CD14-positive monocyte (primary cell): ENCODE measurements at regions not wholly inside any gene's neighbourhood (a gene's known extent, or its start where the extent isn't known, plus 50 kb on each side); places are given as distances from the start of the nearest gene placed in this dataset.

Source experiments
- DNase-seq, 3 donors: peaks; one replicate each; pipeline ENCODE4 v3.0.0-alpha.2; 2011 to 2022
- H2AFZ ChIP-seq: 2 replicates; pipeline ENCODE4 v1.6.0; 2012; ENCODE audit warnings: mild to moderate bottlenecking, low read depth, low read length, inconsistent platforms; ENCODE audit not compliant: insufficient read depth, poor library complexity, severe bottlenecking
- H3K27ac ChIP-seq, 2 donors: 1 replicate in 1 of 2; 2 replicates in 1 of 2; pipeline ENCODE4 v1.5.1; 2012 to 2013; ENCODE audit warnings: low read length in 2 of 2, control low read depth in 1 of 2, inconsistent platforms in 1 of 2, low read depth in 1 of 2, mild to moderate bottlenecking in 1 of 2
- H3K27me3 ChIP-seq, 2 donors: one replicate each; pipeline versions ENCODE4 v1.6.0 to v1.6.1; 2011 to 2013; ENCODE audit warnings: low read length in 2 of 2; ENCODE audit not compliant: control insufficient read depth in 2 of 2, insufficient read depth in 2 of 2
- H3K36me3 ChIP-seq, 2 donors: replicated peaks in 1 of 2; 1 replicate in 1 of 2; 2 replicates in 1 of 2; pipeline versions ENCODE4 v1.5.1 to v1.6.1; 2012 to 2013; ENCODE audit warnings: low read length in 2 of 2, control low read depth in 1 of 2, inconsistent platforms in 1 of 2, mild to moderate bottlenecking in 1 of 2; ENCODE audit not compliant: insufficient read depth in 2 of 2, control insufficient read depth in 1 of 2
- H3K4me1 ChIP-seq, 2 donors: 1 replicate in 1 of 2; 2 replicates in 1 of 2; pipeline versions ENCODE4 v1.5.1 to v1.6.1; 2012 to 2013; ENCODE audit warnings: low read length in 2 of 2, control low read depth in 1 of 2, inconsistent platforms in 1 of 2, mild to moderate bottlenecking in 1 of 2, moderate library complexity in 1 of 2; ENCODE audit not compliant: insufficient read depth in 2 of 2, control insufficient read depth in 1 of 2
- H3K4me2 ChIP-seq: replicated peaks from 2 replicates; pipeline ENCODE3; 2012; ENCODE audit warnings: low read length, moderate library complexity, mild to moderate bottlenecking; ENCODE audit not compliant: poor library complexity, severe bottlenecking; ENCODE audit errors: extremely low read depth
- H3K4me3 ChIP-seq, 3 experiments: fragments of 200-600 bp in 1 of 3; sonication (generic) in 1 of 3; replicated peaks in 1 of 3; 1 replicate in 2 of 3; 2 replicates in 1 of 3; pipeline ENCODE4 v1.5.1; 2011 to 2013; ENCODE audit warnings: low read length in 3 of 3, mild to moderate bottlenecking in 3 of 3, control low read depth in 2 of 3, low read depth in 2 of 3, inconsistent platforms in 1 of 3, moderate library complexity in 1 of 3
- H3K79me2 ChIP-seq: 2 replicates; pipeline ENCODE4 v1.6.0; 2012; ENCODE audit warnings: mild to moderate bottlenecking, control low read depth, inconsistent platforms, low read length, moderate library complexity; ENCODE audit not compliant: insufficient read depth
- H3K9ac ChIP-seq: 2 replicates; pipeline ENCODE4 v1.6.0; 2017; ENCODE audit warnings: low read length, mild to moderate bottlenecking; ENCODE audit not compliant: insufficient read depth, poor library complexity, severe bottlenecking
- H3K9me3 ChIP-seq, 2 donors: replicated peaks in 1 of 2; 1 replicate in 1 of 2; 2 replicates in 1 of 2; pipeline versions ENCODE4 v1.5.1 to v1.6.1; 2012 to 2013; ENCODE audit warnings: low read length in 2 of 2, control low read depth in 1 of 2; ENCODE audit not compliant: control insufficient read depth in 1 of 2, insufficient read depth in 1 of 2
- H4K20me1 ChIP-seq: 2 replicates; pipeline ENCODE4 v1.6.0; 2012; ENCODE audit warnings: mild to moderate bottlenecking, low read length, control low read depth, moderate library complexity; ENCODE audit not compliant: insufficient read depth
- H3K27ac Mint-ChIP-seq, 7 donors: one replicate each; pipeline ENCODE4 v1.8.0; 2020; ENCODE audit warnings: mild to moderate bottlenecking in 7 of 7, mixed read lengths in 7 of 7, moderate library complexity in 6 of 7, inconsistent platforms in 2 of 7
- H3K27me3 Mint-ChIP-seq, 3 donors: one replicate each; pipeline ENCODE4 v1.8.0; 2021 to 2022; ENCODE audit warnings: low read depth in 3 of 3, mild to moderate bottlenecking in 3 of 3, mixed read lengths in 3 of 3, moderate library complexity in 3 of 3, inconsistent platforms in 1 of 3
- H3K36me3 Mint-ChIP-seq, 2 donors: one replicate each; pipeline ENCODE4 v1.8.0; 2020; ENCODE audit warnings: mixed read lengths in 2 of 2, inconsistent platforms in 1 of 2, mild to moderate bottlenecking in 1 of 2
- H3K4me1 Mint-ChIP-seq: one replicate; pipeline ENCODE4 v1.8.0; 2020; ENCODE audit warnings: mild to moderate bottlenecking, mixed read lengths
- H3K4me3 Mint-ChIP-seq, 2 donors: one replicate each; pipeline ENCODE4 v1.8.0; 2020; ENCODE audit warnings: mild to moderate bottlenecking in 2 of 2, mixed read lengths in 2 of 2, moderate library complexity in 1 of 2
- H3K9me3 Mint-ChIP-seq, 7 donors: one replicate each; pipeline ENCODE4 v1.8.0; 2020 to 2022; ENCODE audit warnings: mixed read lengths in 7 of 7, mild to moderate bottlenecking in 6 of 7, moderate library complexity in 6 of 7, inconsistent platforms in 2 of 7
- WGBS: methylation state at CpG from one replicate; pipeline ENCODE4 v1.1.5; 2013; ENCODE audit warnings: missing lambda C conversion rate; ENCODE audit not compliant: insufficient coverage; 5-methylcytosine and 5-hydroxymethylcytosine counted together
- intact Hi-C, 2 donors: fragments of 100-400 bp; cut with micrococcal nuclease; formaldehyde crosslinking; loops; one replicate each; pipeline versions ENCODE4 v1.15.0 to v1.15.1; 2023
- TF ChIP-seq, protein P1 (sequence below): fragments of 200-600 bp; IDR thresholded peaks from one replicate; pipeline ENCODE4 v1.8.0; 2022; ENCODE audit warnings: antibody characterized with exemption, mild to moderate bottlenecking

- H3K36me3 ChIP-seq = no peaks in the 10 kb centered on the region
- no peak overlapping the region for H3K27ac ChIP-seq
- H3K9me3 Mint-ChIP-seq = peaks cover 0 to 1% (median 0%) of the 10 kb centered on the region in 7 donors
- no peaks in the 10 kb centered on the region for H3K9me3 ChIP-seq
- no CpG with 5 or more reads among the region's 3 CpGs for whole genome bisulfite sequencing
- no peaks in the 10 kb centered on the region for H3K4me1 ChIP-seq
- H3K4me2 ChIP-seq = no peak overlapping the region
- no peaks in the 10 kb centered on the region for H3K4me1 Mint-ChIP-seq
- no peaks in the 10 kb centered on the region for H3K36me3 Mint-ChIP-seq
- no peaks in the 10 kb centered on the region for H3K79me2 ChIP-seq
- no peak overlapping the region for H3K27ac Mint-ChIP-seq
- H3K9ac ChIP-seq = no peak overlapping the region
- H4K20me1 ChIP-seq = no peaks in the 10 kb centered on the region
- intact Hi-C loops = no loop called here
- no peak for DNase-seq
- H3K27me3 Mint-ChIP-seq = peaks cover 4 to 9% (median 6%) of the 10 kb centered on the region in 3 donors
- TF ChIP-seq, protein P1, sequence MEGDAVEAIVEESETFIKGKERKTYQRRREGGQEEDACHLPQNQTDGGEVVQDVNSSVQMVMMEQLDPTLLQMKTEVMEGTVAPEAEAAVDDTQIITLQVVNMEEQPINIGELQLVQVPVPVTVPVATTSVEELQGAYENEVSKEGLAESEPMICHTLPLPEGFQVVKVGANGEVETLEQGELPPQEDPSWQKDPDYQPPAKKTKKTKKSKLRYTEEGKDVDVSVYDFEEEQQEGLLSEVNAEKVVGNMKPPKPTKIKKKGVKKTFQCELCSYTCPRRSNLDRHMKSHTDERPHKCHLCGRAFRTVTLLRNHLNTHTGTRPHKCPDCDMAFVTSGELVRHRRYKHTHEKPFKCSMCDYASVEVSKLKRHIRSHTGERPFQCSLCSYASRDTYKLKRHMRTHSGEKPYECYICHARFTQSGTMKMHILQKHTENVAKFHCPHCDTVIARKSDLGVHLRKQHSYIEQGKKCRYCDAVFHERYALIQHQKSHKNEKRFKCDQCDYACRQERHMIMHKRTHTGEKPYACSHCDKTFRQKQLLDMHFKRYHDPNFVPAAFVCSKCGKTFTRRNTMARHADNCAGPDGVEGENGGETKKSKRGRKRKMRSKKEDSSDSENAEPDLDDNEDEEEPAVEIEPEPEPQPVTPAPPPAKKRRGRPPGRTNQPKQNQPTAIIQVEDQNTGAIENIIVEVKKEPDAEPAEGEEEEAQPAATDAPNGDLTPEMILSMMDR = no peak
- no peak overlapping the region for H3K4me3 ChIP-seq
- H2AFZ ChIP-seq = no peak overlapping the region
- no peak overlapping the region for H3K4me3 Mint-ChIP-seq
- no peaks in the 10 kb centered on the region for H3K27me3 ChIP-seq
Observed at GRCh38 chr16:86697715-86698114, 119.4 kb downstream of the FOXL1 start.

GRCh38 chr16:86700046-86700945 is 121.9 kb downstream of the FOXL1 start:
- Histone ChIP-seq H3K4me2 (no peak overlapping the region), H2AFZ (no peak overlapping the region), H3K36me3 (no peaks in the 10 kb centered on the region), H3K27ac (no peak overlapping the region), H3K27me3 (no peaks in the 10 kb centered on the region), H3K9ac (no peak overlapping the region), H3K79me2 (no peaks in the 10 kb centered on the region), H4K20me1 (no peaks in the 10 kb centered on the region), H3K4me1 (no peaks in the 10 kb centered on the region), H3K4me3 (no peak overlapping the region), H3K9me3 (no peaks in the 10 kb centered on the region)
- Mint-ChIP-seq H3K4me1 (no peaks in the 10 kb centered on the region), H3K27me3 (peaks cover 6 to 11% (median 6%) of the 10 kb centered on the region in 3 donors), H3K36me3 (no peaks in the 10 kb centered on the region), H3K27ac (no peak overlapping the region), H3K4me3 (no peak overlapping the region), H3K9me3 (peaks cover 0 to 5% (median 0%) of the 10 kb centered on the region in 7 donors)
- no peak for DNase-seq
- TF ChIP-seq, protein P1 = no peak
- WGBS = 94% methylated on average over 23 of the region's 28 CpGs
- intact Hi-C loops = no loop called here
